ENCODE measurements at regions not wholly inside any gene's neighbourhood (a gene's known extent, or its start where the extent isn't known, plus 50 kb on each side); places are given as distances from the start of the nearest gene placed in this dataset.

- no peak overlapping the region for H3K27ac ChIP-seq (ENCODE audit: low read depth, low read length)
- no peak overlapping the region for H2AFZ ChIP-seq (ENCODE audit: low read depth, low read length, severe bottlenecking)
- H3K9me2 ChIP-seq (replicated peaks; ENCODE audit: insufficient read depth, low read length), result no peaks in the 10 kb centered on the region
- H3F3A ChIP-seq (ENCODE audit: insufficient read depth), result no peaks in the 10 kb centered on the region
- H3K4me3 ChIP-seq (ENCODE audit: insufficient read depth, low read length, poor library complexity, severe bottlenecking), result no peak overlapping the region
- no peaks in the 10 kb centered on the region for H3K27me3 ChIP-seq (ENCODE audit: low read length)
- H3K79me2 ChIP-seq (ENCODE audit: insufficient read depth, low read length), result no peaks in the 10 kb centered on the region
- H3K36me3 ChIP-seq (ENCODE audit: low read length), result no peaks in the 10 kb centered on the region
- TF ChIP-seq, protein P1, sequence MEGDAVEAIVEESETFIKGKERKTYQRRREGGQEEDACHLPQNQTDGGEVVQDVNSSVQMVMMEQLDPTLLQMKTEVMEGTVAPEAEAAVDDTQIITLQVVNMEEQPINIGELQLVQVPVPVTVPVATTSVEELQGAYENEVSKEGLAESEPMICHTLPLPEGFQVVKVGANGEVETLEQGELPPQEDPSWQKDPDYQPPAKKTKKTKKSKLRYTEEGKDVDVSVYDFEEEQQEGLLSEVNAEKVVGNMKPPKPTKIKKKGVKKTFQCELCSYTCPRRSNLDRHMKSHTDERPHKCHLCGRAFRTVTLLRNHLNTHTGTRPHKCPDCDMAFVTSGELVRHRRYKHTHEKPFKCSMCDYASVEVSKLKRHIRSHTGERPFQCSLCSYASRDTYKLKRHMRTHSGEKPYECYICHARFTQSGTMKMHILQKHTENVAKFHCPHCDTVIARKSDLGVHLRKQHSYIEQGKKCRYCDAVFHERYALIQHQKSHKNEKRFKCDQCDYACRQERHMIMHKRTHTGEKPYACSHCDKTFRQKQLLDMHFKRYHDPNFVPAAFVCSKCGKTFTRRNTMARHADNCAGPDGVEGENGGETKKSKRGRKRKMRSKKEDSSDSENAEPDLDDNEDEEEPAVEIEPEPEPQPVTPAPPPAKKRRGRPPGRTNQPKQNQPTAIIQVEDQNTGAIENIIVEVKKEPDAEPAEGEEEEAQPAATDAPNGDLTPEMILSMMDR (IDR thresholded peaks at IDR 0.05; ENCODE audit: insufficient read depth, low read length, poor library complexity, severe bottlenecking), result no peak
- TF ChIP-seq EZH2phosphoT487 (conservative IDR thresholded peaks at IDR 0.05; ENCODE audit: low read length), result no peak
- no peaks in the 10 kb centered on the region for H4K20me1 ChIP-seq (ENCODE audit: low read depth, low read length)
- no peak overlapping the region for H3K9ac ChIP-seq (ENCODE audit: low read length)
- no peaks in the 10 kb centered on the region for H3K9me3 ChIP-seq (ENCODE audit: insufficient read depth, low read length)
- H3K4me2 ChIP-seq (ENCODE audit: low read depth, low read length, poor library complexity, severe bottlenecking), result no peak overlapping the region
Observed at GRCh38 chrX:110851780-110852179, 56.2 kb upstream of the CHRDL1 start.

DNA sequence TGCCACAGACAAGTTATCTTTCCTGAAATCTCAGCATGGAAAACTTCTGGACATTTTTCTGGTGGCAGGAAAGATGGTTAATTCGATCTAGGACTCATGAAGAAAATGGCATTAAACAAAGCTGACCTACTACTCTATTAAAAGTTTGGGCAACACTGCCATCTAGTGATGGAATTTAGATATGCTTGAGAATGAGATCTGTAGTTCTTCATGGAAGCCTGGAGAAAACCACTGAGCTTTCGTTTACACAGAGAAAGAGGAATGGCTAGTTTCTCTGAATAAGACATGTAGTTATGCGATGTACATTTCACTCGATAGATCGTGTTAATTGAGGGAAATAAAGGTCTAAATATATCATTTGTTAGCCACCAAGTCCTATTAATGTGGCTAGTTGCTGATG, 51.7 kb upstream of the CHRDL1 start:
- Histone ChIP-seq H2AFZ (ENCODE audit: low read depth, low read length, severe bottlenecking) (no peak overlapping the region), H3K4me3 (ENCODE audit: insufficient read depth, low read length, poor library complexity, severe bottlenecking) (no peak overlapping the region)

GRCh38 chrX:110846071-110846470, 50.5 kb upstream of the CHRDL1 start:
- TF ChIP-seq, protein P1 (IDR thresholded peaks at IDR 0.05; ENCODE audit: insufficient read depth, low read length, poor library complexity, severe bottlenecking), result no peak
- no peak for TF ChIP-seq EZH2phosphoT487 (conservative IDR thresholded peaks at IDR 0.05; ENCODE audit: low read length)
- Histone ChIP-seq H3K9ac (ENCODE audit: low read length) (no peak overlapping the region), H2AFZ (ENCODE audit: low read depth, low read length, severe bottlenecking) (no peak overlapping the region), H3K4me3 (ENCODE audit: insufficient read depth, low read length, poor library complexity, severe bottlenecking) (no peak overlapping the region), H3K9me2 (replicated peaks; ENCODE audit: insufficient read depth, low read length) (no peaks in the 10 kb centered on the region), H3K36me3 (ENCODE audit: low read length) (no peaks in the 10 kb centered on the region), H3K27ac (ENCODE audit: low read depth, low read length) (no peak overlapping the region), H3K9me3 (ENCODE audit: insufficient read depth, low read length) (no peaks in the 10 kb centered on the region), H4K20me1 (ENCODE audit: low read depth, low read length) (no peaks in the 10 kb centered on the region), H3K27me3 (ENCODE audit: low read length) (no peaks in the 10 kb centered on the region), H3K79me2 (ENCODE audit: insufficient read depth, low read length) (no peaks in the 10 kb centered on the region), H3F3A (ENCODE audit: insufficient read depth) (no peaks in the 10 kb centered on the region), H3K4me2 (ENCODE audit: low read depth, low read length, poor library complexity, severe bottlenecking) (no peak overlapping the region)

More for the DNA sequence above, 51.7 kb upstream of the CHRDL1 start:
- no peaks in the 10 kb centered on the region for H3K27me3 ChIP-seq (ENCODE audit: low read length)
- H3K9ac ChIP-seq (ENCODE audit: low read length), result no peak overlapping the region
- TF ChIP-seq, protein P1 (IDR thresholded peaks at IDR 0.05; ENCODE audit: insufficient read depth, low read length, poor library complexity, severe bottlenecking), result no peak
- no peak for TF ChIP-seq EZH2phosphoT487 (conservative IDR thresholded peaks at IDR 0.05; ENCODE audit: low read length)
- no peaks in the 10 kb centered on the region for H3K36me3 ChIP-seq (ENCODE audit: low read length)
- H3K9me2 ChIP-seq (replicated peaks; ENCODE audit: insufficient read depth, low read length), result no peaks in the 10 kb centered on the region
- H3K27ac ChIP-seq (ENCODE audit: low read depth, low read length), result no peak overlapping the region
- H3K79me2 ChIP-seq (ENCODE audit: insufficient read depth, low read length), result no peaks in the 10 kb centered on the region
- no peaks in the 10 kb centered on the region for H3F3A ChIP-seq (ENCODE audit: insufficient read depth)
- no peaks in the 10 kb centered on the region for H3K9me3 ChIP-seq (ENCODE audit: insufficient read depth, low read length)
- no peaks in the 10 kb centered on the region for H4K20me1 ChIP-seq (ENCODE audit: low read depth, low read length)
- no peak overlapping the region for H3K4me2 ChIP-seq (ENCODE audit: low read depth, low read length, poor library complexity, severe bottlenecking)
